Suprapubic skin (tissue), 4 donors: ENCODE measurements at regions not wholly inside any gene's neighbourhood (a gene's known extent, or its start where the extent isn't known, plus 50 kb on each side); places are given as distances from the start of the nearest gene placed in this dataset.

ENCODE experiments used
- DNase-seq, 2 donors: peaks; one replicate each; pipeline ENCODE4 v3.0.0-alpha.2; 2019; ENCODE audit warnings: low spot score in 2 of 2
- H3K27ac ChIP-seq: fragments of 200-600 bp; sonication (generic); one replicate; pipeline ENCODE4 v1.5.1; 2019
- H3K27me3 ChIP-seq: fragments of 200-600 bp; sonication (generic); one replicate; pipeline ENCODE4 v1.5.1; 2019
- H3K36me3 ChIP-seq: fragments of 200-600 bp; sonication (generic); one replicate; pipeline ENCODE4 v1.5.1; 2019
- H3K4me1 ChIP-seq: fragments of 200-600 bp; sonication (generic); one replicate; pipeline ENCODE4 v1.5.1; 2019
- H3K4me3 ChIP-seq: fragments of 200-600 bp; sonication (generic); one replicate; pipeline ENCODE4 v1.5.1; 2019; ENCODE audit warnings: mild to moderate bottlenecking
- H3K9me3 ChIP-seq: fragments of 200-600 bp; sonication (generic); one replicate; pipeline ENCODE4 v1.5.1; 2019
- CTCF ChIP-seq, 2 donors: fragments of 200-600 bp in 1 of 2; fragments of 450-650 bp in 1 of 2; sonication (generic) in 1 of 2; IDR thresholded peaks; one replicate each; pipeline ENCODE4 v1.5.1; 2016 to 2019; ENCODE audit warnings: antibody characterized with exemption in 2 of 2, mild to moderate bottlenecking in 1 of 2, moderate library complexity in 1 of 2
- EP300 ChIP-seq: sonication (generic); formaldehyde crosslinking; IDR thresholded peaks from one replicate; pipeline ENCODE4 v1.6.1; 2017; ENCODE audit warnings: antibody characterized with exemption
- POLR2A ChIP-seq, 2 donors: fragments of 450-650 bp; IDR thresholded peaks; one replicate each; pipeline ENCODE4 v1.6.1; 2017; ENCODE audit warnings: antibody characterized with exemption in 2 of 2, mild to moderate bottlenecking in 2 of 2, moderate library complexity in 2 of 2
- POLR2AphosphoS5 ChIP-seq, 3 donors: sonication (generic); formaldehyde crosslinking; IDR thresholded peaks; one replicate each; pipeline ENCODE4 v1.6.1; 2017; ENCODE audit warnings: antibody characterized with exemption in 3 of 3
- WGBS: methylation state at CpG from one replicate; pipeline ENCODE4 v1.1.5; 2018; 5-methylcytosine and 5-hydroxymethylcytosine counted together

- 72% methylated on average over 3 of the region's 3 CpGs for WGBS
- no peak overlapping the region for H3K4me3 ChIP-seq
- no peak for TF ChIP-seq POLR2AphosphoS5 (IDR thresholded peaks at IDR 0.05)
- no peak for TF ChIP-seq POLR2A (IDR thresholded peaks at IDR 0.05)
- no peak for TF ChIP-seq CTCF (IDR thresholded peaks at IDR 0.05)
- TF ChIP-seq EP300: no peak
Measured at GRCh38 chr6:77326029-77326428, 137.3 kb downstream of the HTR1B start.

DNA sequence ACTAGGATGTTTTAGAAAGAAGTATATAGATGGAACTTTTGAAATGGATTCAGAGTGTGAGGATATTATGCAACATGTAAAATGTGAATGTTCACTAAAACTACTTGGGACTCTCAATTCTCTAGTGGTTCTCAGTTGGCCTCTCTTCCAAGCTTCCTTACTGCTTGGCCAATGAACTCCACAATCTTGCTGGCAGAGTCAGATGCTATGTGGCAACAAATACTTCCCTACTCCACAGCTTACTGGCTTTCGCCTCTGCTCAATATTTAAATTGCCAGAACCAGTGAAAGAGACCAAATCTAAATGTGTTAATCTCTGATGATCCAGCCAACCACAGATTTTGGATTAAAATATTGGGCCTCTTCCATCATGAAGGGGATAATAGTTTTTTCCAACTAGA, 138.4 kb downstream of the HTR1B start:
- Histone ChIP-seq H3K4me3 (no peak overlapping the region), H3K27ac (no peak overlapping the region), H3K36me3 (no peaks in the 10 kb centered on the region), H3K9me3 (no peaks in the 10 kb centered on the region), H3K27me3 (no peaks in the 10 kb centered on the region), H3K4me1 (no peaks in the 10 kb centered on the region)
- DNase-seq: no peak
- WGBS: 67% methylated on average over 1 of the region's 1 CpG
- no peak for TF ChIP-seq CTCF (IDR thresholded peaks at IDR 0.05)
- no peak for TF ChIP-seq POLR2AphosphoS5 (IDR thresholded peaks at IDR 0.05)
- TF ChIP-seq EP300: no peak
- no peak for TF ChIP-seq POLR2A (IDR thresholded peaks at IDR 0.05)

More at GRCh38 chr6:77326029-77326428, 137.3 kb downstream of the HTR1B start:
- Histone ChIP-seq H3K9me3 (no peaks in the 10 kb centered on the region), H3K27ac (no peak overlapping the region), H3K36me3 (no peaks in the 10 kb centered on the region), H3K4me1 (no peaks in the 10 kb centered on the region), H3K27me3 (no peaks in the 10 kb centered on the region)
- no peak for DNase-seq

GRCh38 chr6:77322604-77323003, 140.7 kb downstream of the HTR1B start:
- DNase-seq: no peak

DNA sequence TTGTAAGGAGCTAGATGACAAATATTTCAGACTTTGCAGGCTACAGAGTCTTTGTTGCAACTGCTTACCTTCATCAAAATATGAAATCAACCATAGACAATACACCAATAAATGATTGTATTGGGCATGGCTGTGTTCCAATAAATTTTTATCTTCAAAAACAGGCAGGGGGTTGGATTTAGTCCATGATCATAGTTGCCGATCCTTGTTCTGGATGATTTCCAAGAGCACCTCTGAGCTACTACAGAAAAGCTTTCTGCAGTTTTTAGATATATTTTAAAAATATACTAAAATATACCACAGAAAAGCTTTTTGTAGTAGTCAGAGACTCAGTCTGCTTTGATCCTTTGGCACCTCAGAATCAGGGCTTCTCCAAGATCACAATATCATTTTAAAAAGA, 145.0 kb downstream of the HTR1B start:
- Histone ChIP-seq H3K27ac (no peak overlapping the region), H3K4me1 (no peaks in the 10 kb centered on the region), H3K9me3 (no peaks in the 10 kb centered on the region), H3K4me3 (no peak overlapping the region), H3K27me3 (no peaks in the 10 kb centered on the region), H3K36me3 (no peaks in the 10 kb centered on the region)
- 45% methylated on average over 1 of the region's 1 CpG for WGBS
- DNase-seq: no peak
- TF ChIP-seq EP300 (no peak), POLR2A (IDR thresholded peaks at IDR 0.05) (no peak)

More at GRCh38 chr6:77322604-77323003, 140.7 kb downstream of the HTR1B start:
- Histone ChIP-seq H3K36me3 (no peaks in the 10 kb centered on the region), H3K27me3 (no peaks in the 10 kb centered on the region), H3K27ac (no peak overlapping the region), H3K9me3 (no peaks in the 10 kb centered on the region), H3K4me3 (no peak overlapping the region), H3K4me1 (no peaks in the 10 kb centered on the region)
- TF ChIP-seq POLR2AphosphoS5 (IDR thresholded peaks at IDR 0.05) (no peak), CTCF (IDR thresholded peaks at IDR 0.05) (no peak), POLR2A (IDR thresholded peaks at IDR 0.05) (no peak)
- WGBS: 66% methylated on average over 3 of the region's 3 CpGs

GRCh38 chr6:77313595-77313994, 149.7 kb downstream of the HTR1B start:
- no peak for DNase-seq
- no peaks in the 10 kb centered on the region for H3K36me3 ChIP-seq
- TF ChIP-seq CTCF (IDR thresholded peaks at IDR 0.05) (no peak), POLR2A (IDR thresholded peaks at IDR 0.05) (no peak), POLR2AphosphoS5 (IDR thresholded peaks at IDR 0.05) (no peak), EP300 (no peak)
- no peak overlapping the region for H3K27ac ChIP-seq
- no peaks in the 10 kb centered on the region for H3K9me3 ChIP-seq
- H3K27me3 ChIP-seq: no peaks in the 10 kb centered on the region
- WGBS: 85% methylated on average over 1 of the region's 1 CpG
- H3K4me3 ChIP-seq: no peak overlapping the region
- H3K4me1 ChIP-seq: no peaks in the 10 kb centered on the region

DNA sequence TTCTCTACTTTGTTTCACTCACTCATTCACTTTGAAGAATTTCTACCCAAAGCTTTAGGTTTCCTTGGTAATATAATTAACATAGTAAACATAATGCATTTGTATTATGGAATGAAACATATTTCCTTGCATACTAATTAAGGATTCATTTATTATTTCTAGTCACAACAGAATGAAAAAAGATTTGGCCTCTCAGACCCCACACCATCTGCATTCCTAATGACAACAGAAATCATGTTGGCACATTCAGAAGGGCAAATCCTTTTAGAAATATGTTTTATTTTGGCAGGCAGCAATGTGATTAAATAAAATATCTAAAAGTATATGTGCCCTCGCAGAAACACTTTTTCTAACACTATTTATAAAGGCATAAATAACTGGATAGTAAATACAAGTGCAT, 163.4 kb downstream of the HTR1B start:
- no peak for DNase-seq
- no peak overlapping the region for H3K27ac ChIP-seq
- no peaks in the 10 kb centered on the region for H3K36me3 ChIP-seq
- H3K4me1 ChIP-seq: no peaks in the 10 kb centered on the region
- no peaks in the 10 kb centered on the region for H3K9me3 ChIP-seq
- TF ChIP-seq POLR2AphosphoS5 (IDR thresholded peaks at IDR 0.05) (no peak), CTCF (IDR thresholded peaks at IDR 0.05) (no peak), POLR2A (IDR thresholded peaks at IDR 0.05) (no peak), EP300 (no peak)
- 79% methylated on average over 1 of the region's 1 CpG for WGBS
- H3K27me3 ChIP-seq: no peaks in the 10 kb centered on the region
- no peak overlapping the region for H3K4me3 ChIP-seq
